GM18951 (cell line): ENCODE measurements at regions not wholly inside any gene's neighbourhood (a gene's known extent, or its start where the extent isn't known, plus 50 kb on each side); places are given as distances from the start of the nearest gene placed in this dataset.
"Not testable (repeated sequence)": the region's sequence is repeated elsewhere in the genome, so short reads cannot be mapped to it uniquely, and the experiment has no call there.

Source experiments
- POLR2A ChIP-seq: IDR thresholded peaks from 4 replicates; pipeline ENCODE4 v1.6.1; 2011; ENCODE audit warnings: mild to moderate bottlenecking; ENCODE audit not compliant: insufficient read length, insufficient read depth; ENCODE audit errors: extremely low read depth
- in situ Hi-C: fragments of 300-500 bp; cut with MboI; formaldehyde crosslinking; loops from one replicate; pipeline ENCODE4 v1.12.0; 2022; ENCODE audit warnings: low sequenced_read_pairs, mixed read lengths, inconsistent platforms; ENCODE audit not compliant: unreplicated experiment

GRCh38 chr9:75359638-75360037 lies 271.3 kb downstream of the OSTF1 start:
- in situ Hi-C loops = no loop called here
- TF ChIP-seq POLR2A = no peak

GRCh38 chr9:75360252-75360651 lies 271.9 kb downstream of the OSTF1 start:
- no peak for TF ChIP-seq POLR2A
- in situ Hi-C loops = no loop called here

GRCh38 chr9:75362446-75362845 lies 274.1 kb downstream of the OSTF1 start:
- in situ Hi-C loops = not testable (repeated sequence)

GRCh38 chr9:75365196-75365595 lies 276.9 kb downstream of the OSTF1 start:
- no peak for TF ChIP-seq POLR2A
- in situ Hi-C loops = no loop called here

- in situ Hi-C loops = no loop called here
- TF ChIP-seq POLR2A = no peak
These were observed 281.7 kb downstream of the OSTF1 start for GRCh38 chr9:75369989-75370388.

- in situ Hi-C loops = no loop called here
- no peak for TF ChIP-seq POLR2A
These were observed 284.4 kb downstream of the OSTF1 start for GRCh38 chr9:75372499-75373268.

GRCh38 chr9:75376680-75377254 lies 288.5 kb downstream of the OSTF1 start:
- in situ Hi-C loops = no loop called here
- no peak for TF ChIP-seq POLR2A

GRCh38 chr9:75378036-75378435 lies 289.7 kb downstream of the OSTF1 start:
- in situ Hi-C loops = no loop called here
- no peak for TF ChIP-seq POLR2A

GRCh38 chr9:75378926-75379325 lies 290.6 kb downstream of the OSTF1 start:
- no peak for TF ChIP-seq POLR2A
- in situ Hi-C loops = no loop called here

GRCh38 chr9:75382126-75382525 lies 293.8 kb downstream of the OSTF1 start:
- TF ChIP-seq POLR2A = no peak

GRCh38 chr9:75383420-75384034 lies 295.2 kb downstream of the OSTF1 start:
- in situ Hi-C loops = not testable (repeated sequence)

More at GRCh38 chr9:75382126-75382525, 293.8 kb downstream of the OSTF1 start:
- in situ Hi-C loops = no loop called here

GRCh38 chr9:75385236-75385635 lies 296.9 kb downstream of the OSTF1 start:
- in situ Hi-C loops = no loop called here
- TF ChIP-seq POLR2A = no peak

GRCh38 chr9:75389101-75389500 lies 300.8 kb downstream of the OSTF1 start:
- TF ChIP-seq POLR2A = no peak
- in situ Hi-C loops = no loop called here

- no peak for TF ChIP-seq POLR2A
- in situ Hi-C loops = no loop called here
These were observed 302.6 kb downstream of the OSTF1 start for GRCh38 chr9:75390951-75391350.
